NCI-H526 (cell line): ENCODE measurements at regions not wholly inside any gene's neighbourhood (a gene's known extent, or its start where the extent isn't known, plus 50 kb on each side); places are given as distances from the start of the nearest gene placed in this dataset.
A peak's percentile ranks its signal among the peaks of the same experiment; 100 is the strongest.
"Not testable (repeated sequence)": the region's sequence is repeated elsewhere in the genome, so short reads cannot be mapped to it uniquely, and the experiment has no call there.

Experiments used
- DNase-seq, 2 experiments: peaks; one replicate each; lab custom pipeline; 2025; lab: John Stamatoyannopoulos, UW

DNA sequence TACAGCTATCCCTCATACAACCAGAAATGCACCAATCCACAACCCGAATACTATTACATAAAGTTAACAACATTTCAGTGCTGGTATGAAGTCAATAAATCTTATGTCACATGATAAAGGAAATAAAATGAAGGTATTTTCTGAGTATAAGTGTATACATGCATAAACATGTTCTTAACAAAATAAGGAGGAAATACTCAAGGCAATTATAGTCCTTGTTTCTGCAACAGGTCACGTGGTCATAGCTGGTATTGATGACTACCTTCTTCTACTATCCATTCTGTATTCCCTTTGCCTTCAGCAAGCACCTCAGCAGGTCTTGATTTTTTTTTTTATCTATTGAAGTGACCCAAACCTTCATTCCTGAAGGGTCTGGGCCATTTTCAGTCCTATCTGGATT is 675.6 kb downstream of the RPL10L start:
- DNase-seq = no peak

DNA sequence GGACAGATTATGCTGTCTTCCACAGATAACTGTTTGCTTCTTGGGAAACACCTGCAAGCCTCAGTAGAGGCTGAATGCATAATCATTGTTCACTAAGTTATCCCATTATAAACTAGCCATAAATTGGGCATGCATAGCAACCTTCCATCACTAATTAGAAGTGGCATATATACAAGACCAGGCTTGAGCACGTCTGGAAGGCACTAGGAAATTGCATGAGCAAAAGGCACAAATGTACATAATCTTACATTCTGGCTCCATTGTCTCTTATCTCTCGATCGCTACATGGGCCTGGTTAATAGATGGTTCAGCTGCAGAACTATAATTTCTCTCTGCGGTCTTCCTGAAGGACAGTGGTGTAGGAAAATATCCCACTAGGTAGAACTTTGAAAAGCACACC is 679.2 kb downstream of the RPL10L start:
- DNase-seq = no peak

DNA sequence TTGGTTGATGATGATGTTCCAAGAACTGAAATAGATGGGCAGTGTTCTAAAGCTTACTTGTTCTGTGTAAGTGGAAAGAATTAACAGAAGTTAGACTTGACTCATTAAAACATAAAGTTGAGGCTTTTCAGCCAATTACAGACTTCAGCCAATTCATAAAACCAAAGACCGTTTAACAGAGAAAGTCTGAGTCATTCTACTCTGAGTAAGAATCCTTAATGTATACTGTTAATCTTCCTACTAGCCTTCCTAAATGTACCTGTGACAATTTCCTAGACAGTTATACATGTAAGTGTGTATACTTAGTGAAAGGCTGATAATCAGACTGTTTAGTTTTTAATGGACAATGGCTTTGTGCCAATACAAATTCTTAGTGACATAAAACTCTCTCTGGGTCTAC is 681.0 kb downstream of the RPL10L start:
- no peak for DNase-seq

DNA sequence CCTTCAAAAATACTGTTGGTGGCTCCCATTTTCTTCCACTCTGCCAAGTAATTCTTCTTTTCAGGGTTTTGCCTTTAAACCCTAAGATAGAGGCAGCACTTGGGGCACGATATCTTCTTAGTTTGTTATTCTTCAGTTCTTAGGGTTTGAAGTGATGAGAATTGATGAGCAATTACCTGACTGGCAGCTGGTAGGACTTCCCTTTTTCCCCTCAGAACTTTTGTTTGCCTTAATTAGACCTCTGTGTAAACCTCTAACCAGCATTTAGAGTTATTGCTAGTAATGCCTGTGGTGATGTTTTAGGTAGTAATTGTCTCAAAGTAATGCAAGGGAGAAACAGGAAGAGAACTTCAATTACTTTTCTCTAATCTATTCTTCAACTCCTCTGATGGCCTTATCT is 683.5 kb downstream of the RPL10L start:
- DNase-seq = no peak

DNA sequence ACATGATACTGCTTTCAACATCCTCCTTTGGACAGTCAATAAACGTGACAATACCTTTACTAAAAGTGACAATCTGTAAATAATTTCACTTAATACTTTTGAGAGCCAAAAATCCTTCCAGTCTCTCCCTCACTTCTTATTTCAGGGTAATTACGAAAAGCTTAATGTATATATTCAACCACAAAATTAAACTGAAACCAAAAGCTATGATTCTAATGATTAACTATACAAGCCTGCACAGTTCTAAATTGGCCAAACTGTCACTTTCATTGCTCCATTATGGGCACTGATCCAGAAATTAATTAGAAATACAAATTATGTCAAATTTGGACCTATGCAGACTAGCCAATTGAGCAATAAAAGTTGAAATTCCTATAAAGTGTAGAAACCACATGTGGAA is 696.5 kb upstream of the MIS18BP1 start:
- DNase-seq = no peak

DNA sequence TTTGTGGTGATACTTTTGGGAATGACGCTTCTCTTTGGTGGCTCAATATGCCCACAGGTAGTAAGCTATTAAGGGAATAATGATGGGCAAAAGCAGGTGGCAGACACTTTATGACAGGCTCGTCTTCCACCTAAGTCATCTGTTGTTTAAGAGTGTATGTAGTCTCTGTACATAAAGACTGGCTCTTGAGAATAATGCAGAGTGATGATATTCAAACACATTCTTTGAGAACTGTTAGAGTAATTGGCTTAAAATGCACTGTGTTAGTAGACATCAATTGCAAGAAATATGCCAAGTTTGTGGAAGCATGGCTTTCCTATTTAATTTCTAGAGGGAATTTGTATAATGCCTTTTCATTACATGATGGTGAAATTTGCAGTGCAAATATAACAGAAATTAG is 694.8 kb upstream of the MIS18BP1 start:
- DNase-seq = no peak

DNA sequence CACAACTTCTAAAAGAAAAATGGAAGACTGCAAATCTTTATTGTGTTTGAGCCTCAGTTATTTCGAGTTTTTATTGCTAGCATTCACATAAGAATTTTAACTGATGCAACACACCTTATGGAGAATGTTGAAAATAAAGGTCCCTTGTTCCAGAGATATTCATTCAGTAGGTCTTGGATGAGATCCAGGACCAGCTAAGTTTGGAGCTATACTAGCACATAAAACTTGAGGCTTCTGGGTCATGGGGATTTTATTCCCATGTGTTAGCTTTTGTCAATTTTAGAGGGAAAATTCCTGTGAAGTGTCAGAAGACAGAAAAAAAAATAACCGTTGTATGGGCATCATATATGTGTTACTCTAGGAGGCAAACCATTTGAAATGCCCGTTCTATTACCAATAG is 693.2 kb upstream of the MIS18BP1 start:
- DNase-seq = no peak

DNA sequence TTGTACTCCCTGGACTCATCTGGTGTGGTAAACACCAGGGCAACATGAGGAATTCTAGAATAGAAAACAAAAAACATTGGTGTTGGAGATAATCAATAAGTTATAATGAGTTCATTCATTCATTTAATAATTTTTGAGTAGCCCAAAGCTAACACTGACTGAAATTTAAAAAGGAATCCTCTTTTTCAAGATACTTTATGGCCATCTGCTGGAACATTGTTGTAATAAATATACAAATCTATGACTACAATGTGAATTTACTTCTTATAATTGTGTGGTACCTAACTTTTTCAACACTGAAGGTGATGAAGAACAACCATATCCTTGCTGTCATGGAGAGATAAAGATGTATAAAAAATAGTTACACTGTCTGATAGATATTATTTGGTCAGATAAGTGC is 687.3 kb upstream of the MIS18BP1 start:
- DNase-seq = no peak

DNA sequence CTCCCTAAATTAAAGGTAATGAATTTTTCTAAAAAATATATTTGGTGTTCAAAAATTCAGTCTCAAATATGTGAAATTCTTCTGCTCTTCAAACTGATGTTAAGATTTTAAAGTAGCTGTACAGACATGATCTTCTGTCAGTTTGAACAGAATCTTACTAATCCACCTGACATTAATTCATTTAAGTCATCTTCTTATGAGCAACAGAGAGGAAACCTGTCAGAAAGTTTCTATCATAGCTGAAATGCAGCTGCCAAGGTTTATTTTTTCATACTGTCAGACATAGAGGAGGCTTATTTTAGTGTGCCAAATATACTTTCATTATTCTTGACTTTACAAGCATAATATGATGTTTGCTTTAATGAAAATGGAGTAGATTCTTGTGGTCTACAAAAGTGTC is 686.6 kb upstream of the MIS18BP1 start:
- DNase-seq = no peak

DNA sequence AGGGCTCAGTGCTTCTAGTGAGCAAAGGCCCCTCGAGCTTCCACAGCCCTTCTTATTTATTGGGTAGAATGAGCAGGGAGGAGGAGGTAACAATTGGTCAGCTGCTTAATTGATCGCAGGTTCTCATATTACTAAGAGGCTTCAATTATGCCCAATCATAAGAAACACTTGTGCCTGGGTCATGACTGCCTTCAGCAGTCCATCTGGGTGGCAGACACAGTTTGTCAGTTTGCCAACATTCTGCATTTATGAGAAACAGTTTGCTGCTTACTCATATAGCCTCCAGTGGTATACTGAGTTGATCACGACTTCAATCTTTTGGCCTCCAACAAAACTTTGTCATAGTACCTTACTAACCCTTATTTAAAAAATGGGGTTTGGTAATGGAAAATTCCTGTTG is 667.0 kb upstream of the MIS18BP1 start:
- not testable (repeated sequence) for DNase-seq

DNA sequence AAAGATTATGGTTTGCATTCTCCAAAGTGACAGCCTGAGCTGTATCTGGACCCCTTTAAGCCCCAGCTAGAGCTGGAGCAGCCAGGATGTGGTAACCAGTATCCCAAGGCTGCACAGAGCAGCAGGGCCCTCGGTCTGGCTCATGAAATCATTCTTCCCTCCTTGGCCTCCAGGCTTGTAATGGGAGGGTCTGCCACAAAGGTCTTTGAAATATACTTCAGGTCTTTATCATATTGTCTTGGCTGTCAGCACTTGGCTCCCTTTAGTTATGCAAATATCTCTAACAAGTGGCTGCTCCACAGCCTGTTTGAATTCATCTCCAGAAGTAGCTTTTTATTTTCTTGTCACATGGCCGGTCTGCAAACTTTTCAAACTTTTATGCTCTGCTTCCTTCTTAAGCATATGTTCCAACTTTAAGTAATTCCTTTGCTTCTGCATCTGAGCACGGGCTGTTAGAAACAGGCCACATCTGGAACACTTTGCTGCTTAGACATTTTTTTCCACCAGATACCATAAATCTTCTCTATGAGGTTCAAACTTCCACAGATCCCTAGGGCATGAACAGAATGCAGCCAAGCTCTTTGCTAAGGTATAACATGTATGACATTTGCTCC is 663.4 kb upstream of the MIS18BP1 start:
- DNase-seq = no peak

DNA sequence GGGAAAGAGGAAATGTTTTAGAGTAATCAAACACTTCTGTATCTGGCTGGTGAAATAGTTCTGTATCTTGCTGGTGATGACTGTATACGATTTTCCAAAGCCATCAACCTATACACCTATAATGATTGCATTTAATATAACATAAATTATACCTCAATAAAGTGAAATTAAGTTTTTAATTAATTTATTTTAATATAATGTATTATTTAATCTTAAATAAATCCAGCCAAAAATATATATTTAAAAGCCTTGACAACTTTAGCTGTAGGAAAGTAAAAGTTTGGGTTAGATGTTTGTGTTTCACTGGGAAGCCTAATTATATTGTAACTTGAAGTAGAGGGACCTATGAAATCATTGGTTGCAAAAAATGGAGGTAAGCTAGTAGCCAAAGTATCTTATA is 654.8 kb upstream of the MIS18BP1 start:
- DNase-seq = no peak

DNA sequence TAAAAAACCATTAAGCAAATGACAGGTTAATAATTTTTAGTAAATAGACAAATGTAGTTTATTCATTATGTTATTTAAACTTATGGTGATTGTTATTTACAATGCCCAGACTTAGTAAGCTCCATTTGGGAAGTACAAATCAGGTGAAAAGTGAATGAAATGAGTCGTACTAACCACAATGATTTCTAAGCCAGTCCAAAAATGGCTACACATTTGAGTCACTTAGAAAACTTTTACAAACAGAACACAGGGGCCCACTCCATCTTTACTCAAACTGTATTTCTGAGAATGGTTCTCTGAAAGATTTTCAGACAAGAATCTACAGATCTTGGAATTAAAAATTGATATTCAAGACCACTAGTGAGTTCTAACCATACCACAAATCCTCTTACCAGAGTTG is 653.3 kb upstream of the MIS18BP1 start:
- DNase-seq = no peak

DNA sequence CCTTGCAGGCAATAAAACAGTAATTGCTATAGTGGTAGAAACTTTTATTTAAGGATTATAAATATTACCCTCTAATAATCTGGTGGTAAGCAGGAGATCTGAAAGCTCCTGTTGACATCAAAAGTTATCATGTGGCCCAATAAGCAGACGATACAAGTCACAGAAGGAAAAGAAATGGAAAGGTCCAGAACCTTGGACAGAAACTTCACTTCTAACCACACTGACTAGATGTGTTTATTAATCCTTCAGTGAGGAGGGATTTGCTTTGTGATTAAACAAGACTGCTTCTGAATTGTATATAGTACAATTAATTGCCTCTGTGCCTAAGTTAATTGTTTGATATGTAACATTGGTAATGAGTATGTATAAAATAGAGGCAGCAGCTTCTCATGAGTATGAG is 652.7 kb upstream of the MIS18BP1 start:
- DNase-seq = no peak

DNA sequence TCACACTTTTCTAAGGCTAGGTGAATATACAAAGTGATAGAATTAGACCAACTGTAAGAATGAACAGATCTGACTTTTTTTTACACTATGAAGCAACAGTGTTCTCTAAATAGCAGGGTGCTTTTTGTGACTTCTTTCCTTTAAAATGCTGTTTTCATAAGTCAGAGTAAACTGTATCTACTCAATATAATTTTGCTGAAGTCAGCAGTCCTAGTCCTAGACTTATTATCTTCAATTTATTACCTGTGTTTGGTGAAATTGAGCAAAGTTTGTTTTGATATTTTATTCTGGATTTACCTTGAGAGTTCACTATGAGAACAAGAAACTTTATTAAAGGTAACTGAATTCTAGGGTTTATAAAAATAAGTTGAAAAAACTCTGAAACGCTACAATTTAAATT is 651.3 kb upstream of the MIS18BP1 start:
- DNase-seq = no peak

DNA sequence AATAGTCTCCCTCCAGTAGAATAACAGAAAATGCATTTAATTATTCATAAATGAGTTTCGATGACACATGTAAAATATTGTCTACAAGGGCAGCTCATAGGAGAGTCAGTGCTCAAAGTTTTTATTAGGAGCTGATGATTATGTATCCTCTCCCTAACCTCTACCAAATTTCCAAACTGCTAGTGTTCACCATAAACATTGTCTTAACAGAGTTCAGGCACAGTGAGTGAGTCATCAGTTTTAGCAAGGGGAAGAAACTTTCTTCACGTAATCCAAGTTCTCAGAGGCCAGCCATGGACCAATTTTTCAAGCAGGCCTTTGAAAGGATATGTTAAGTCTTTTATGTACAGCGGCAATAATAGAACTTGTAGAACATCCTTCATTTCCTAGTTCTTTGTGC is 649.2 kb upstream of the MIS18BP1 start:
- DNase-seq = no peak

DNA sequence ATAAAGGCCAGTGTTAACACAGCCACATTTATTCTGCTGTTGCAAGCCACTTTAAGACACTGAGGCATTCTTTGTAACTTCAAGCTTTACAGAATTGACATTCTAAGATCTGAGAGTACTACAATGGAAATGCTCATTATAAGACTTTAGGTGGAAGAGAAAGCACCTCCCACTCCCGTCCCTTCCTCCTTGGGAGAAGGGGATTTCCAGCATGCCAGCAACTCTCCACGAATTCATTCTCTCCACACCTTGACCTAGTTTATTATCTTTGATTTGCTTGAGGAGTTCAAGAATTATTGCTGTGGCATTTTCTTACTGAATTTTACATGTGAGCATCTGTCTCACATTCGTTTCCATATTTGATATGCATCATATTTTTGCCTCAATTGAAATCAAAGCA is 644.4 kb upstream of the MIS18BP1 start:
- no peak for DNase-seq

DNA sequence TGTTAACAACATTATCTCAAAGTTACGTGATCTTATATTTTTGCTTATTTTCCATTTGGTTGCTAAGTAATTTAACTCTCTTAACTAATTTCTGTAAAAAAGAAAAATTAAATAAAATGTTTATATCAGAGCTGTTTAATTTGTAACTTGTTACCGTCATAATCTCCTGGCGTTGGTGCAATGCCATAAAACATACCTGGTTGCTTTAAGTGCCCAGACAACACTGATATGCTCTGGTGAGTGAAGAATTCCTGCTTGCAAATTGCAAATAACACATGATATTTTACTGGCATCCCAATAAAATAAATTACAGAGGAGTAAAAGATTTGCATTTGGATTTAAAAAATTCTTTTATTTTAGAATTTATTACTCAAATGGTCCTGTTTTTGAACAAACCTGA is 640.1 kb upstream of the MIS18BP1 start:
- DNase-seq = no peak

DNA sequence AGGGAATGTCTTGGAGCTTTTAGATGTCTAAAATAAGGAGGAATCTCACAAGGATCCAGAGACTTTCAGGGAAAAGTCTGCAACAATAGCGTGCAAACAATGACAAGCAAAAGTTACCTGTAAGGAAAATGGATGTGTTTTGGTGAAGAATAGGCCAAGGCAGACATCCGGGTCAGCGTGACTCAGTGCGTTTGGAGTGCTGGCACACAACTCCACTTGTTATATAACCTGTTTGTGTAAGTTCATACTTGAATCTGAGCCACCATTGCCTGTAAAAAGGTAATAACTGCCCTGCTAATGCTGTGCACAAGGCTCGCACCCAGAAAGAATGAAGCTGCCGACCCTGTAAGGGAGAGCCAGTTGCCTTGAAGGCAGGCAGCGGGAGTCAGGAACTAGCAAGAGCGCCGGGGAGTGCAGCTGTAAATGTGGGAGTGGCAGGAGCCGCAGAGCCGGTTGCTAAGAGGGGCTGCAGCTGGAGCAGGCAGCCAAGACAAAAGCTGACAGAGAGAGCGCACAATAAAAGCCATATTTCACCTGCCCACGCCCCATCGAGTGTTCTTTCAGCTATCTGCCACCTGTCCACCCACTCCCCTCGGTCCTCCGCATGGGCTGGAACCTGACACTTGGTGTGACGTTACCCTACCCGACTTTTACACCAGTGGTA is 638.5 kb upstream of the MIS18BP1 start:
- DNase-seq = peak in 1 of 2 experiments; percentile 4

DNA sequence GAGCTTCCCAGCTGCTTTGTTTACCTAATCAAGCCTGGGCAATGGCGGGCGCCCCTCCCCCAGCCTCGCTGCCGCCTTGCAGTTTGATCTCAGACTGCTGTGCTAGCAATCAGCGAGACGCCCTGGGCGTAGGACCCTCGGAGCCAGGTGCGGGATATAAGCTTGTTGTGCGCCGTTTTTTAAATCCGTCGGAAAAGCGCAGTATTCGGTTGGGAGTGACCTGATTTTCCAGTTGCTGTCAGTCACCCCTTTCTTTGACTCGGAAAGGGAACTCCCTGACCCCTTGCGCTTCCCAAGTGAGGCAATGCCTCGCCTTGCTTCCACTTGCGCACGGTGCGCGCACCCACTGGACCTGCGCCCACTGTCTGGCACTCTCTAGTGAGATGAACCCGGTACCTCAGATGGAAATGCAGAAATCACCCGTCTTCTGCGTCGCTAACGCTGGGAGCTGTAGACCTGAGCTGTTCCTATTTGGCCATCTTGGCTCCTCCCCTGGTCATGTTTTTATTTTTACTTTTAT is 635.8 kb upstream of the MIS18BP1 start:
- DNase-seq = not testable (repeated sequence)

DNA sequence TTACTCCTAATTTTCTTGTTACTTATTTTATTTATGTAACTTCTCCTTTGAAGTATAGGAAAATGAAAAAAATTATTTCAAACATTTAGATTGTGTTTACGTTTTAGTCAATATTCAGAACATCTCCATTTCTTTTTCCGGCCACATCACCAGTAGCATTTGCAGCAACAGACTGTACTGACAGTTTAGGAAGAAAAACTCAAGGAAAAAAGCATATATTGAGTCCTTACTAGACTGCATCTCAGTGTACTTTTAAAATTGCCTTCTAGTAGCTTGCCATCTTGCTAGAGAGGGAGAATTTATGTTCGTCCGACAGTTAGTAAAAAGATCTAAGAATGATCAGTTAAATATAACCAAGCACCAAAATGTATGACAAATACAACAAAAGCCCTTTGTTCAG is 625.0 kb upstream of the MIS18BP1 start:
- DNase-seq = no peak

DNA sequence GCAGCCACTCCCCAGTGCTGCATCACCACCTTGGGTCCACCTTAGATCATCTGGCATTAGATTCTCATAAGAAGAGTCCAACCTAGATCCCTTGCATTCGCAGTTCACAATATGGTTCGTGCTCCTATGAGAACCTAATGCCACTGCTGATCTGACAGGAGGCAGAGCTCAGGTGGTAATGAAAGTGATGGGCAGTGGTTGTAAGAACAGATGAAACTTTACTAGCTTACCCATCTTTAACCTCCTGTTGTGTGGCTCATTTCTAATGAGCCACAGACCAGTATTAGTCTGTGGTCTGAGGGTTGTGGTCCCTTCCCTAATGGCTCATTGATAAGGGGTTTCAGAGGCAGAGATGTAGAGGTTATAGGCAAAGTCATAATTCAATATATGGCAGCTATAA is 615.9 kb upstream of the MIS18BP1 start:
- DNase-seq = no peak

DNA sequence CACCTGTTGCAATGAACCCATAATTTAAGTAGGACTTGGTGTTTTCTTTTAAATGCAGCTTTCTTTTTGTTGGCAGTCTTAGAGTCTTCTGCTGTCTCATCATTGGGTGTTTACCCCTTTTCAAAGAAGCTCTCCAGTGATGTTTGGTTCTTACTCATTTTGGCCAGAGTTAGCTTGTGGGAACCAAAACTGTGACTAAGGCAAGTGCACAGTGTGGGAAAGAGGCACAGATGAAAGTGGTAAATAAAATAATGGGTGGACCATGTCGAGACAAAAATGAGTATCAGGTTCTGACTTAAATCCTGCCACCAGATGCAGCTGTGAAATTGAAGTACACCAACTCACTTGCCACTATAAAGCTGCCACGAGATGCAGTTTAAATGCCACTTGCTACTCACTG is 615.4 kb upstream of the MIS18BP1 start:
- no peak for DNase-seq
